ENCODE measurements at regions not wholly inside any gene's neighbourhood (a gene's known extent, or its start where the extent isn't known, plus 50 kb on each side); places are given as distances from the start of the nearest gene placed in this dataset.

GRCh38 chr2:236772220-236772837, 202.7 kb downstream of the ACKR3 start:
- Histone ChIP-seq H3K9me3 (peaks cover 0 to 1% (median under 1%) of the 10 kb centered on the region in 4 donors), H3K36me3 (no peaks in the 10 kb centered on the region), H3K4me3 (no peak overlapping the region), H3K27ac (no peak overlapping the region), H3K27me3 (no peaks in the 10 kb centered on the region), H3K4me1 (peaks cover 0 to 5% (median 0%) of the 10 kb centered on the region in 4 donors)
- 74 to 79% (median 76%) methylated on average over 17 of the region's 17 CpGs for WGBS, 5 donors
- DNase-seq, result no peak
- TF ChIP-seq POLR2A (IDR thresholded peaks at IDR 0.05), result no peak
- no peak for TF ChIP-seq EP300 (IDR thresholded peaks at IDR 0.05)
- TF ChIP-seq POLR2AphosphoS5 (IDR thresholded peaks at IDR 0.05), result no peak
- intact Hi-C loops (cut with DNase I; ENCODE audit: low total_unique reads), result no loop called here

- H3K27me3 ChIP-seq, result no peaks in the 10 kb centered on the region
- intact Hi-C loops (cut with DNase I; ENCODE audit: low total_unique reads), result no loop called here
- TF ChIP-seq EP300 (IDR thresholded peaks at IDR 0.05) (no peak), POLR2AphosphoS5 (IDR thresholded peaks at IDR 0.05) (no peak), POLR2A (IDR thresholded peaks at IDR 0.05) (no peak), CTCF (IDR thresholded peaks at IDR 0.05) (no peak)
- peaks cover 0 to 5% (median 2%) of the 10 kb centered on the region in 4 donors for H3K4me1 ChIP-seq
- H3K4me3 ChIP-seq, result no peak overlapping the region
- H3K27ac ChIP-seq, result no peak overlapping the region
- no peak for DNase-seq
- no peaks in the 10 kb centered on the region for H3K9me3 ChIP-seq
- WGBS, 5 donors, result 82 to 96% (median 95%) methylated on average over 9 of the region's 9 CpGs
- no peaks in the 10 kb centered on the region for H3K36me3 ChIP-seq
Observed at GRCh38 chr2:236773206-236773605, 203.6 kb downstream of the ACKR3 start.

GRCh38 chr2:236774171-236774570, 204.5 kb downstream of the ACKR3 start:
- Histone ChIP-seq H3K9me3 (no peaks in the 10 kb centered on the region), H3K27ac (no peak overlapping the region), H3K27me3 (no peaks in the 10 kb centered on the region), H3K4me3 (no peak overlapping the region), H3K36me3 (no peaks in the 10 kb centered on the region), H3K4me1 (peaks cover 0 to 5% (median 2%) of the 10 kb centered on the region in 4 donors)
- no peak for DNase-seq
- TF ChIP-seq POLR2A (IDR thresholded peaks at IDR 0.05) (no peak), EP300 (IDR thresholded peaks at IDR 0.05) (no peak), POLR2AphosphoS5 (IDR thresholded peaks at IDR 0.05) (no peak), CTCF (IDR thresholded peaks at IDR 0.05) (no peak)
- intact Hi-C loops (cut with DNase I; ENCODE audit: low total_unique reads), result no loop called here
- WGBS, 5 donors, result 71 to 98% (median 92%) methylated on average over 9 of the region's 9 CpGs

GRCh38 chr2:236775511-236775910, 205.9 kb downstream of the ACKR3 start:
- Histone ChIP-seq H3K4me1 (peaks cover 0 to 5% (median 2%) of the 10 kb centered on the region in 4 donors), H3K27ac (no peak overlapping the region), H3K4me3 (no peak overlapping the region), H3K36me3 (no peaks in the 10 kb centered on the region), H3K9me3 (no peaks in the 10 kb centered on the region), H3K27me3 (no peaks in the 10 kb centered on the region)
- DNase-seq, result no peak
- intact Hi-C loops (cut with DNase I; ENCODE audit: low total_unique reads), result no loop called here
- no peak for TF ChIP-seq CTCF (IDR thresholded peaks at IDR 0.05)
- TF ChIP-seq EP300 (IDR thresholded peaks at IDR 0.05), result no peak
- no peak for TF ChIP-seq POLR2A (IDR thresholded peaks at IDR 0.05)
- no peak for TF ChIP-seq POLR2AphosphoS5 (IDR thresholded peaks at IDR 0.05)
- WGBS, 5 donors, result 49 to 59% (median 56%) methylated on average over 2 of the region's 2 CpGs

DNA sequence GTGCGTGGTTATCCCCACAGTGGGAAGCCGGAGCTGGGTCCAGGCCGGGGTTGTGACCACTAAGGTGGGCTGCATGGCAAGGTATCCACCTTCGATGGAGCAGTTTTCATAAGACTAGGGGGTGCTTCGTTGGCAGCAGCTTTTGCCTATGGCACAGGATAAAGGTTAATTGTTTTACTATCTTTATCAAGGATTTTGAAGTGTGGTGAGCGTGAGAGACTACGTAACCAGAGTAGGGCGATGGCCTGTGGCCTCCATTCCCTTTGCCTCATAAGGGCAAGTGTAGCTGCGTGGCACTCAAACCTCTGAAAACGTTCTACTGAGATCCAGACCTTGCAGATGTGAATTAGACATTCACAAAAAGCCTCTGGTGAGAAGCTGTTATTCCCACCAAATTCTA, 206.6 kb downstream of the ACKR3 start:
- TF ChIP-seq CTCF (IDR thresholded peaks at IDR 0.05), result no peak
- no peak for TF ChIP-seq EP300 (IDR thresholded peaks at IDR 0.05)
- no peak for TF ChIP-seq POLR2AphosphoS5 (IDR thresholded peaks at IDR 0.05)
- TF ChIP-seq POLR2A (IDR thresholded peaks at IDR 0.05), result no peak
- intact Hi-C loops (cut with DNase I; ENCODE audit: low total_unique reads), result no loop called here
- no peak for DNase-seq

More for the DNA sequence above, 206.6 kb downstream of the ACKR3 start:
- 81 to 96% (median 85%) methylated on average over 10 of the region's 10 CpGs for WGBS, 5 donors
- H3K36me3 ChIP-seq, result no peaks in the 10 kb centered on the region
- H3K4me3 ChIP-seq, result no peak overlapping the region
- H3K4me1 ChIP-seq, result peaks cover 0 to 5% (median 2%) of the 10 kb centered on the region in 4 donors
- H3K9me3 ChIP-seq, result no peaks in the 10 kb centered on the region
- no peak overlapping the region for H3K27ac ChIP-seq
- H3K27me3 ChIP-seq, result no peaks in the 10 kb centered on the region
